ENCODE measurements at regions not wholly inside any gene's neighbourhood (a gene's known extent, or its start where the extent isn't known, plus 50 kb on each side); places are given as distances from the start of the nearest gene placed in this dataset.

DNA sequence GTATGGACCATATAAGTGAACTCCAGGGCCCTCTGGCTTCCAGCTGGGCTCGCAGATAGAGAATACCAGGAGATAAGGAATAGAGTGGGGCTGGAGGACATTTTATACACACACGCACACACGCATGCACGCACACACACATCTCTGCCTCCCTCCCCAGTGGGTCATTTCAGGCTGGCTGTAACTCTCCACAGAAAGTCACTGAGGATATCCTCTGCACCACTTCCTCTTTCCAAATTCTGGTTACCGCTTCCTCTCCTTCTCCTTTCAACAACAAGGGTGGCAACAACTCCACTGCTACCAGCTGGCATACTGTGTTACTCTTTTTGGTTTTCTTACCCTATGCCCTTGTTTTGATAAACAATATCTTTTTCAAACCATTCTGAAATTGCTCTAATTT, 280.2 kb downstream of the COL12A1 start:
- no peak for TF ChIP-seq CREB1 (IDR thresholded peaks at IDR 0.05; ENCODE audit: low read depth)
- no peak for TF ChIP-seq EP300 (IDR thresholded peaks at IDR 0.05; ENCODE audit: borderline replicate concordance)
- no peak for TF ChIP-seq YY1 (IDR thresholded peaks at IDR 0.05; ENCODE audit: low read depth)
- TF ChIP-seq ZBTB7A (IDR thresholded peaks at IDR 0.05; ENCODE audit: low read depth), result no peak
- no peak for TF ChIP-seq TAF1 (IDR thresholded peaks at IDR 0.05; ENCODE audit: low read depth)
- TF ChIP-seq NFIC (IDR thresholded peaks at IDR 0.05), result no peak
- TF ChIP-seq, protein P1, sequence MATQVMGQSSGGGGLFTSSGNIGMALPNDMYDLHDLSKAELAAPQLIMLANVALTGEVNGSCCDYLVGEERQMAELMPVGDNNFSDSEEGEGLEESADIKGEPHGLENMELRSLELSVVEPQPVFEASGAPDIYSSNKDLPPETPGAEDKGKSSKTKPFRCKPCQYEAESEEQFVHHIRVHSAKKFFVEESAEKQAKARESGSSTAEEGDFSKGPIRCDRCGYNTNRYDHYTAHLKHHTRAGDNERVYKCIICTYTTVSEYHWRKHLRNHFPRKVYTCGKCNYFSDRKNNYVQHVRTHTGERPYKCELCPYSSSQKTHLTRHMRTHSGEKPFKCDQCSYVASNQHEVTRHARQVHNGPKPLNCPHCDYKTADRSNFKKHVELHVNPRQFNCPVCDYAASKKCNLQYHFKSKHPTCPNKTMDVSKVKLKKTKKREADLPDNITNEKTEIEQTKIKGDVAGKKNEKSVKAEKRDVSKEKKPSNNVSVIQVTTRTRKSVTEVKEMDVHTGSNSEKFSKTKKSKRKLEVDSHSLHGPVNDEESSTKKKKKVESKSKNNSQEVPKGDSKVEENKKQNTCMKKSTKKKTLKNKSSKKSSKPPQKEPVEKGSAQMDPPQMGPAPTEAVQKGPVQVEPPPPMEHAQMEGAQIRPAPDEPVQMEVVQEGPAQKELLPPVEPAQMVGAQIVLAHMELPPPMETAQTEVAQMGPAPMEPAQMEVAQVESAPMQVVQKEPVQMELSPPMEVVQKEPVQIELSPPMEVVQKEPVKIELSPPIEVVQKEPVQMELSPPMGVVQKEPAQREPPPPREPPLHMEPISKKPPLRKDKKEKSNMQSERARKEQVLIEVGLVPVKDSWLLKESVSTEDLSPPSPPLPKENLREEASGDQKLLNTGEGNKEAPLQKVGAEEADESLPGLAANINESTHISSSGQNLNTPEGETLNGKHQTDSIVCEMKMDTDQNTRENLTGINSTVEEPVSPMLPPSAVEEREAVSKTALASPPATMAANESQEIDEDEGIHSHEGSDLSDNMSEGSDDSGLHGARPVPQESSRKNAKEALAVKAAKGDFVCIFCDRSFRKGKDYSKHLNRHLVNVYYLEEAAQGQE (IDR thresholded peaks at IDR 0.05; ENCODE audit: low read depth), result no peak
- TF ChIP-seq, protein P2, sequence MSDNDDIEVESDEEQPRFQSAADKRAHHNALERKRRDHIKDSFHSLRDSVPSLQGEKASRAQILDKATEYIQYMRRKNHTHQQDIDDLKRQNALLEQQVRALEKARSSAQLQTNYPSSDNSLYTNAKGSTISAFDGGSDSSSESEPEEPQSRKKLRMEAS (IDR thresholded peaks at IDR 0.05), result no peak
- TF ChIP-seq EGR1 (IDR thresholded peaks at IDR 0.05), result no peak
- no peak for TF ChIP-seq TCF12 (IDR thresholded peaks at IDR 0.05; ENCODE audit: low read depth)
- no peak for TF ChIP-seq TEAD4 (IDR thresholded peaks at IDR 0.05)
- TF ChIP-seq FOXM1 (IDR thresholded peaks at IDR 0.05; ENCODE audit: borderline replicate concordance, low read depth), result no peak
- TF ChIP-seq RAD21 (IDR thresholded peaks at IDR 0.05; ENCODE audit: low read depth), result no peak

Data from Ishikawa (cell line).